ENCODE measurements at regions not wholly inside any gene's neighbourhood (a gene's known extent, or its start where the extent isn't known, plus 50 kb on each side); places are given as distances from the start of the nearest gene placed in this dataset.
A peak's percentile ranks its signal among the peaks of the same experiment; 100 is the strongest.

DNA sequence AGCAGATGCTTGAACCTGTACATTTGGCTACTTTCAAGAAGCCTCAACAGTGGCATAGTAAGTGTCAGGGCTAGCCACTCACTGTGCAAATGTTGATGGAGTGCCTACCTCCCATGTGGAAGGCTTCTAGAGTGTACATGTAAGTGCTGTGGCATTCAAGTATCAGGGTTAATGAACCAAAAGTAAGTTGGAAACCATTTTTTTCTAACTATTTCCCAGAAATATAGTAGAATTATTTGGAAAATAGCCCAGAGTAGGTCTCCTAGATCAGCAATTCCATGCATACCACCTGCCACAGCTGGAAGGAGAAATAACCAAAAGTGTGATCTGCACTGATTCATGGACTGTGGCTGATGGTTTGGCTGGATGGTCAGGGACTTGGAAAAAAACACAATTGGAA, 53.3 kb downstream of the FOXD1 start:
- DNase-seq: peak; percentile 74

DNA sequence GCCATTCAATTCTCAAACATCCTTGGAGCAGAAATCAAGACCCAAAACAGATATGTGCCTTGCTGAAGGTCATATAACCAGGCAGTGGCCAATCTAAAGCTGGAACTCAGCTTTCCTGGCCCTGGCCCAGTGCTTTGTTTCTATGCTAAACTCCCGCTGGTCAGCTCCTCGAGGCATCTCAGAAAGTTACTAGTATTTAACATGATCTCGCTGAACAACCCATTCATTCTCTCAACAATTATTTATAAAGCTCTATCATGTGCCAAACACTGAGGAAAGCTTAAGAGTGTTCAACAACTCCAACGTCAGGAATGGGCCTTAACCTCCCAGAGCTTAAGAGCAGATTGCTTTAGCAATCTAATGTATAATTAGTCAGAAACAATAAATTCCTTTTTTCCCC, 54.0 kb downstream of the FOXD1 start:
- peak; percentile 43 for DNase-seq

GRCh38 chr5:73393611-73394489, 54.7 kb downstream of the FOXD1 start:
- DNase-seq: peak; percentile 79

DNA sequence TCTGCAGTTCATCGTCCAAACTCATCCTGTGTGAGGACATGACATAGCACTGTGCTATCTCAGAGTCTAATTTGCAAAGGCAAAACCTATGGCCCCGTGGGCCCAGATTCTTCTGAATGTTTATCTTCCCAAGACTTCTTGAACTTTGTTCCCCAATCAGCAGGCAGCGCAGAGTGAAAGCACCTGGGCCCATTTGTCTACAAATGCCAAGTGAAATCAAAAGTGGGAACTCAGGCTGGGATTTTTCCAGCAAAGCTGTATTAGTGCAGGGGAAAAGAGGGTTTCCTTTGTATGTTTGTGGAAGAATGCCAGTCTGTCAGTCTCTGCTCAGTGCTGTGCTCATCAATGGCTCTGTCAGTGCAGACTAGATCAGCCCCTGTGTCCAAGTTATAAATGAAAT, 55.8 kb downstream of the FOXD1 start:
- DNase-seq: no peak

- DNase-seq: no peak
These were observed 57.1 kb downstream of the FOXD1 start for GRCh38 chr5:73391441-73391881.

GRCh38 chr5:73390972-73391371, 57.6 kb downstream of the FOXD1 start:
- DNase-seq: no peak

GRCh38 chr5:73388740-73389139, 59.8 kb downstream of the FOXD1 start:
- no peak for DNase-seq

- DNase-seq: peak; percentile 53
These were observed 60.3 kb downstream of the FOXD1 start for GRCh38 chr5:73388306-73388684.

- DNase-seq: peak; percentile 70
These were observed 60.8 kb downstream of the FOXD1 start for GRCh38 chr5:73387601-73388305.

DNA sequence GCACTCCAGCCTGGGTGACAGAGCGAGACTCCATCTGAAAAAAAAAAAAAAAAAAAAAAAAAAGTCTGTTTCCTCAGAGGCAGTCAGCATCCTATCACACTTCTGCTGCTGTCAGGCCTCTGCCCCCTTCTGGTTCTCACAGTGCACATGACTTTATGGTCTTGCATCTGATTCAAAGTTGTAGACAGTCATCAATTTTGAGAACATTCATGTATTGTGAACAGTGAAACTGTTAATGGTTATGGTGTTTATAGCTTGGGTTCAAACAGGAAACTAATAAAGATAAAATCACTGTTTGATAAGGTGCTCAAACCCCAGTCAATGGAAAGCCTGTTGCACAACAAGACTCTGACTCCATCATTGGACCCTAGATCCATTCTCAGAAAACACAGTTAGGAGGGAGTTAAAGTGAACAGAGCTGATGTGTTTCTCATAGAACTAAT, 61.4 kb downstream of the FOXD1 start:
- peak; percentile 62 for DNase-seq

- DNase-seq: no peak
These were observed 63.7 kb downstream of the FOXD1 start for GRCh38 chr5:73384861-73385260.

DNA sequence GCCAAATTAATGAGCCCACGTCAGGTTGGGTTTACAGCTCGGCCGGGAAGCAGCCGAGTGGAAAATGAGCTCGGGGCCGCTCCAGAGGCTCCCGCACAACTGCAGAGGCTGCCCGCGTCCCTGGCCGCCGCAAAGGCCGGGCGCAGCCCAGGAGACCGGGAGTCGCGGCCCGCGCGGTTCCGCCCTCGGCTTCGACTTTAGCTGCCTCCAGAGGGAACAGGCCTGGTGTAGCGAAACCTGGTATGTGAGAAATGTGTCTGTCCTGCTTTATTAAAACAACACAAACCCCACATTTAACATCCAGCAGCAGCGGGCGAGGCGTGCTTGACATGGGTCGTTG, 66.2 kb downstream of the FOXD1 start:
- DNase-seq: no peak

DNA sequence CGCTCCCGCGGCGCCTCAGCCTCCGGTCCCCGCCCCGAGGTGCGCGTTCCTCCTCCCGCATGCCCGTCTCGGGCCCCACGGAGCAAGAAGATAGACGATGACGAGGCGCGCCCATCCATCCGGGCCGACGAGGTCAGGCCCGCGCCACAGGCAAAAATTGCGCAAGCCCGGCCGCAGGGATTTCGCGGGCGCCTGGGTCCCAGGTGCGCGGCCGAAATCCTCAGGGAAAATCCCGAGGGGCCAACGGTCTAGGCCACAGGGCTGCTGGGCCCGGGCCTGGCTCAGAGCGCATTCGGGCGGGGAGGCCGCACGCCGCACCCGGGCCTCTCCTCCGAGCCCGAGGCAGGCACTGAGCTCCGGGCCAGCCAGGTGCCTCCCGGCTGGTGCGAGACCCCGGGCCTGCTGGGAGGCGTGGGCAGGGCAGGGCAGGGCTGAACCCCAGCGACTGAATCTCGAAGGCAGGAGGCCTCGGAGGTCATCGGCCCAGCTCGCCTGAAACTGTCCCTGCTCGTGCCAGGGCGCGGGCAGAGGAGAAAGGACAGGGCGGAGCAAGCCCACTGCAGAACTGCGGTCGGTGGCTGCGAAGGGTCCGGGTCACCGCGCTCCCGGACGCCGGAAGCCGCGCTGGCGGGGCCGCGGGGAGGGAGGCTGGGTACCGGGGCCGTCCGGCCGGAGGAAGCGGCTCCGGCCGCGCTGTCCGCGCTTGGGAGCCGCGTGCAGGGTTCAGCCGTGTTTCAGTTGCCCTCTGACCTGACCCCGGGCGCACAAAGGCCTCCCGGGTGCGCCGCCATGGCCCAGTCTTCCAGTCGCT, 66.8 kb downstream of the FOXD1 start:
- DNase-seq: no peak

- DNase-seq: no peak
These were observed 67.6 kb downstream of the FOXD1 start for GRCh38 chr5:73380710-73381589.

- no peak for DNase-seq
These were observed 68.5 kb downstream of the FOXD1 start for GRCh38 chr5:73380041-73380440.

- DNase-seq: no peak
These were observed 69.1 kb downstream of the FOXD1 start for GRCh38 chr5:73379435-73379834.

DNA sequence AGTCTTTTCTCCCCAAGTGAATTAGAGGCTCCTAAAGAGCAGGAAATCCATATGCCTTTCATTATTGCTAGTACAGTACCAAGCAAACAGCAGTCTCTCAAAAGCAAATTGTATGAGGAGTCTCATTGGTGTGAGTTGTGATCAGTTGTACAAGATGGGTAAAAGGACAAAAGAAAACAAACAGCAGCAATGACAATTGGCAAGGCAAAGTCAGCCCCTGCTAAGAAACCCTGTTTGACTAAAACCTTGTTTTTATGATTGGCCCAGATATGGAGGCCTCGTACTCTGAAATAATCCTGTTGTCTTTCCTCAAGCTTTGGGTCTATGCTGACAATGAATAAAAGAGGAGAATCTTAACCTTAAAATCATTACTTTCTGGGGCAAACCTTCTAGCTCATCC, 69.8 kb downstream of the FOXD1 start:
- DNase-seq: no peak

DNA sequence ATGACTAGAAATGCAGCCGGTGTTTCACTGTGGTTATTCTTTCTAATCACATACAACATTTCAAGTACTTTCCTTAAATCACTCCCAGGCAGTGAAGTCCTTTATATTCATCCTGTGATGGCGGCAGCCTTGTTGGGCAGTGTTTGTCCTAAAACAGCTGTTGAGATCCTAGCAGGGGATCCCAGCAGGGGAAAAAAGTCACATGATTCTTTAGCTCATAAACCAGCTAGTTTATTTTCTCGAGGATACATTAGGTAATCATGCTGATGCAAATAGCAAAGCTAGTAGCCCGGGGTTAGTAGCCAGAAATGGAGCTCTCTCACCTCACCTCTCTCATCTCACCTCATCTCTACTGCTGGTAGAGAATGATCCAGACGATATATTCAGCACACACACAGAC, 70.5 kb downstream of the FOXD1 start:
- no peak for DNase-seq

DNA sequence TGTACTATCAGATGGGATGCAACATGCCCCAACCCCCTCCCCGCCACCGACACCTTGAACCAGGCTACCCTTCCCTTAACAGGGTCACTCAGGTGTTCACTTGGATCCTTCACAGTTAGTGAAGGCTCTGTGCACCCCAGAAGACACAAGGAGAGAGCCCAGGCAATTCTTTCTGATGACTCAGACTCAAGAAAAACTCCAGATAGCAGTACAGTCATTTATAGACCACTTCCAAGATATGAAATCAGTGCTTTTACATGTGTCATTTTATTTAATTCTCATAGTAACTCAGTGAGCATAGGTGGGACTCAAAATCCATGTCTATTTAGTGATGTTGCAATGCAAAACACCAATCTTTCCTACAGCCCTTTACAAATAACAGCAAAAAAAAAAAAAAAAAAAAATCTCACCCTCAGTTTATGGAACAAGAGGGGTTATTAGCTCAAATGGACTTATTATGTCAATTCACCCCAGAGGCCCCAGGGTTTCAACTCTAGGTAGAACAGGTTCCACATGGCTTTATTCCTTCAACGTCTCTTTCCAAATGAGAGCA, 71.9 kb downstream of the FOXD1 start:
- no peak for DNase-seq

GRCh38 chr5:73375949-73376348, 72.6 kb downstream of the FOXD1 start:
- no peak for DNase-seq

- no peak for DNase-seq
These were observed 73.4 kb downstream of the FOXD1 start for GRCh38 chr5:73375191-73375545.

- no peak for DNase-seq
These were observed 73.9 kb downstream of the FOXD1 start for GRCh38 chr5:73374520-73375190.
